KG1 (cell line): ENCODE measurements at regions not wholly inside any gene's neighbourhood (a gene's known extent, or its start where the extent isn't known, plus 50 kb on each side); places are given as distances from the start of the nearest gene placed in this dataset.
"Not testable (repeated sequence)": the region's sequence is repeated elsewhere in the genome, so short reads cannot be mapped to it uniquely, and the experiment has no call there.

ENCODE experiments used
- DNase-seq: peaks from one replicate; lab custom pipeline; 2025; lab: John Stamatoyannopoulos, UW

GRCh38 chr12:75646329-75647210 lies 135.2 kb upstream of the KRR1 start:
- no peak for DNase-seq

GRCh38 chr12:75644472-75645072 lies 133.2 kb upstream of the KRR1 start:
- DNase-seq = no peak

- not testable (repeated sequence) for DNase-seq
Measured at GRCh38 chr12:75643119-75643518, 131.7 kb upstream of the KRR1 start.

- DNase-seq = no peak
Measured at GRCh38 chr12:75642226-75642625, 130.8 kb upstream of the KRR1 start.

GRCh38 chr12:75641031-75641780 lies 129.8 kb upstream of the KRR1 start:
- peak; percentile 44 for DNase-seq

GRCh38 chr12:75638792-75639191 lies 127.4 kb upstream of the KRR1 start:
- no peak for DNase-seq

- no peak for DNase-seq
Measured at GRCh38 chr12:75636607-75637006, 125.2 kb upstream of the KRR1 start.

GRCh38 chr12:75635606-75636444 lies 124.4 kb upstream of the KRR1 start:
- DNase-seq = no peak

- DNase-seq = no peak
Measured at GRCh38 chr12:75634244-75635222, 123.1 kb upstream of the KRR1 start.

GRCh38 chr12:75633789-75634188 lies 122.4 kb upstream of the KRR1 start:
- DNase-seq = no peak

- no peak for DNase-seq
Measured at GRCh38 chr12:75632442-75632841, 121.0 kb upstream of the KRR1 start.

- DNase-seq = no peak
Measured at GRCh38 chr12:75631831-75632230, 120.4 kb upstream of the KRR1 start.

- DNase-seq = no peak
Measured at GRCh38 chr12:75630091-75630490, 118.7 kb upstream of the KRR1 start.

GRCh38 chr12:75628916-75629315 lies 117.5 kb upstream of the KRR1 start:
- DNase-seq = no peak

GRCh38 chr12:75628511-75628910 lies 117.1 kb upstream of the KRR1 start:
- DNase-seq = no peak

- no peak for DNase-seq
Measured at GRCh38 chr12:75623631-75624154, 112.3 kb upstream of the KRR1 start.

- DNase-seq = no peak
Measured at GRCh38 chr12:75622492-75622891, 111.1 kb upstream of the KRR1 start.

GRCh38 chr12:75614396-75614795 lies 103.0 kb upstream of the KRR1 start:
- DNase-seq = not testable (repeated sequence)

- no peak for DNase-seq
Measured at GRCh38 chr12:75613981-75614380, 102.6 kb upstream of the KRR1 start.

GRCh38 chr12:75611041-75611440 lies 99.6 kb upstream of the KRR1 start:
- no peak for DNase-seq
